Activated CD8-positive, alpha-beta T cell treated with anti-CD3 and anti-CD28 coated beads, Interleukin-2, amount 10 ng/mL, durations not matched to agents 7 days and 5 days (primary cell): ENCODE measurements at regions not wholly inside any gene's neighbourhood (a gene's known extent, or its start where the extent isn't known, plus 50 kb on each side); places are given as distances from the start of the nearest gene placed in this dataset.
A peak's percentile ranks its signal among the peaks of the same experiment; 100 is the strongest.

Experiments
- ATAC-seq: fragments of 150-1000 bp; cut with Tn5 transposase; one replicate; pipeline ENCODE4 v1.10.0; 2021; ENCODE audit warnings: moderate library complexity
- CTCF ChIA-PET: fragments of 350-600 bp; sonication (Branson Sonifier 250); formaldehyde crosslinking; loops from one replicate; lab custom pipeline; 2021; ENCODE audit warnings: antibody characterized with exemption; lab: Charles Lee
- POLR2A ChIA-PET: fragments of 350-600 bp; sonication (Branson Sonifier 250); formaldehyde crosslinking; loops from one replicate; lab custom pipeline; 2021; ENCODE audit warnings: antibody characterized with exemption; lab: Charles Lee
- DNase-seq: peaks from one replicate; pipeline ENCODE4 v3.0.0-alpha.2; 2020
- H3K27ac Mint-ChIP-seq: one replicate; pipeline ENCODE4 v1.8.0; 2021; ENCODE audit warnings: mild to moderate bottlenecking, mixed read lengths
- H3K27me3 Mint-ChIP-seq: one replicate; pipeline ENCODE4 v1.8.0; 2021; ENCODE audit warnings: low read depth, mixed read lengths
- H3K36me3 Mint-ChIP-seq: one replicate; pipeline ENCODE4 v1.8.0; 2021; ENCODE audit warnings: low read depth, mixed read lengths
- H3K4me1 Mint-ChIP-seq: one replicate; pipeline ENCODE4 v1.8.0; 2021; ENCODE audit warnings: low read depth, mixed read lengths
- H3K4me3 Mint-ChIP-seq: one replicate; pipeline ENCODE4 v1.8.0; 2021; ENCODE audit warnings: mild to moderate bottlenecking, mixed read lengths
- H3K9me3 Mint-ChIP-seq: one replicate; pipeline ENCODE4 v1.8.0; 2022; ENCODE audit warnings: mixed read lengths; ENCODE audit not compliant: insufficient read depth

DNA sequence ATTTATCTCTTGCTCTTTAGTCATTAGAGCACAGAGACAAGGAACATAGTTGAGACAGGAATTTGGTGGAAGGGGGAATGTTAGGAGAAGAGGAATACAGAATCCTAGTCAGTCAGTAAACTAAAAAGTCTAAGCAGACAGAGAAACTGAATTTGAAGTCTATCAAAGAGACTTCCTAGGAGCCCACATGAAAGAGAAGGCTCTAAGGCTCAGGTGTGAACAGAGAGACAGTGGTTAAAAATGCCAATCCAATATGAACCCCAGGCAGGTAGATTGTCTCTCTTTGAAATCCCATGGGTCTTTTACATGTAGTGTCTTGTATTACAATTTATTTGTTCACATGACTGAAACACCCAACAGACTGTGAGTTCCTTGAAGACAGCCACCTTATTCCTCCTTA lies 77.8 kb upstream of the NFKB1 start:
- Mint-ChIP-seq H3K9me3 (no peaks in the 10 kb centered on the region), H3K4me3 (no peak overlapping the region), H3K27me3 (peaks cover 2% of the 10 kb centered on the region), H3K4me1 (peaks cover 7% of the 10 kb centered on the region), H3K27ac (no peak overlapping the region), H3K36me3 (no peaks in the 10 kb centered on the region)
- CTCF ChIA-PET, result no interaction called here
- POLR2A ChIA-PET, result interaction anchor here (1.8 kb wide), 1 partner anchor 79 kb away, joined by 6 read pairs; the partner anchor contains the start of gene SLC39A8
- ATAC-seq, result no peak
- no peak for DNase-seq

DNA sequence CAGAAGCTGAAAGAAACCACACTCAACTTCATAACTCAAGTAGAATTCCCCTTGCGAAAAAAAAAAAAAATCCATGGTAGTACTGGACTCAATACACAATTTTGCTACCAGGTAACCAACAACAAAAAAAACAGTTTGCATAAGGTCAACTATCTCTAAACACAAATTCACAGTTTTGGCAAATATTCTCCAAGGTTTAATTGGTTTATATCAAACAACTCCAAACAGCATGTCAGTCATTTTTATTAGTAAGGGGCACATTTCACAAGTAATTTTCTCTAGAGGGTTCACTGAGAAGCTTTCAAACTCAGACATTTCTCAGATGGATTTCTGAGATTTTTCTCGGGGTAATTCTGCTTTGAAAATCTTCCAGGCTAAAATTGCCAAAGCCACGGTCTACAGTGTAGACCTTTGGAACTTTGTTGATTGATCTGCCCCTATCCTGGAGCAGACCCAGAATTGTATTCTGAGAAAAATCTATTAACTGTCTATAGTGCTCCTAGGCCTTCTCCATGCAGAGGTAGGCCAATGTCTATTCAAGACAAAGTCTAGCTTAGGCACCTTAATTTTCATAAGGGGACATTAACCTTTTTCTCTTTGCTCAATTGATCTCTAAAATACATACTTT lies 73.7 kb upstream of the NFKB1 start:
- POLR2A ChIA-PET, result interaction anchor here (1.7 kb wide), 1 partner anchor 83 kb away, joined by 4 read pairs; the partner anchor contains the start of gene SLC39A8
- Mint-ChIP-seq H3K36me3 (peaks cover 7% of the 10 kb centered on the region), H3K27me3 (no peaks in the 10 kb centered on the region), H3K4me1 (peaks cover 22% of the 10 kb centered on the region), H3K4me3 (no peak overlapping the region), H3K27ac (no peak overlapping the region), H3K9me3 (no peaks in the 10 kb centered on the region)
- CTCF ChIA-PET, result interaction anchor here (1.1 to 1.5 kb wide), 4 partner anchors 21 to 193 kb away, joined by 3 to 4 read pairs (median 3); no protein-coding TSS in a partner anchor
- DNase-seq, result no peak
- no peak for ATAC-seq

DNA sequence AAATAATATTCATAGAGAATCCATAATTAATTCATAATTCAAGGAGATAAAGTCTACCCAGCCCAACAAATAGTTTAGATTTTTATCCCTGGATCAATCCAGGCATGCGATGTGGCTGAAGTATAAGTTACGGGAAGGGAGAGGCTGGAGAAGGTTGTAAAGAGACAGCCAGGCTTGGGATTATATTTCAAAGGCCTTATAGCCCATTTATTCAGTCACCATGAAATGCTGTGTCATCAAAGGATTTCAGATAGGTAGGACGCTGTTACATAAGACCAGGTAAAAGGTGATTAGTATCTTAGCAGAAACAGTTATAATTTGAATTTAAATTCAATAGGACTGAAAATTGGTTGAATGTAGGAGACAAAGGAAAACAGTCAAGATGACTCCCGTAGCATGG lies 73.0 kb upstream of the NFKB1 start:
- ChIA-PET CTCF (interaction anchor here (1.1 to 1.5 kb wide), 5 partner anchors 8 to 192 kb away, joined by 3 to 4 read pairs (median 3); no protein-coding TSS in a partner anchor), POLR2A (interaction anchor here (1.7 kb wide), 1 partner anchor 83 kb away, joined by 4 read pairs; the partner anchor contains the start of gene SLC39A8)
- no peak overlapping the region for H3K4me3 Mint-ChIP-seq
- H3K9me3 Mint-ChIP-seq, result no peaks in the 10 kb centered on the region
- H3K4me1 Mint-ChIP-seq, result peaks cover 21% of the 10 kb centered on the region
- DNase-seq, result no peak
- no peak for ATAC-seq
- peaks cover 7% of the 10 kb centered on the region for H3K36me3 Mint-ChIP-seq
- no peaks in the 10 kb centered on the region for H3K27me3 Mint-ChIP-seq
- H3K27ac Mint-ChIP-seq, result no peak overlapping the region

- Mint-ChIP-seq H3K4me3 (no peak overlapping the region), H3K27me3 (peaks cover 2% of the 10 kb centered on the region), H3K9me3 (peaks cover 2% of the 10 kb centered on the region), H3K27ac (no peak overlapping the region), H3K36me3 (peaks cover 9% of the 10 kb centered on the region), H3K4me1 (peaks cover 15% of the 10 kb centered on the region)
- POLR2A ChIA-PET, result interaction anchor here (1.8 to 2.2 kb wide), 2 partner anchors 85 to 99 kb away, joined by 5 to 9 read pairs; partner anchors contain the start of gene SLC39A8
- ATAC-seq, result no peak
- CTCF ChIA-PET, result interaction anchor here (1.1 to 2.6 kb wide), 7 partner anchors 9 to 670 kb away, joined by 3 to 24 read pairs (median 7); partner anchors contain the start of genes BDH2 and SLC39A8
- DNase-seq, result no peak
Observed at GRCh38 chr4:102429553-102429952, 71.6 kb upstream of the NFKB1 start.

GRCh38 chr4:102430461-102430910 lies 70.7 kb upstream of the NFKB1 start:
- Mint-ChIP-seq H3K27ac (peak overlapping the region; percentile 89), H3K27me3 (peaks cover 2% of the 10 kb centered on the region), H3K4me3 (peak overlapping the region; percentile 88), H3K4me1 (peaks cover 15% of the 10 kb centered on the region), H3K36me3 (peaks cover 11% of the 10 kb centered on the region), H3K9me3 (peaks cover 5% of the 10 kb centered on the region)
- ChIA-PET POLR2A (interaction anchor here (1.1 to 2.2 kb wide), 3 partner anchors 86 to 397 kb away, joined by 5 to 9 read pairs (median 5); partner anchors contain the start of genes SLC39A8 and UBE2D3), CTCF (interaction anchor here (0.6 to 3.5 kb wide), 35 partner anchors 9 to 806 kb away, joined by 3 to 24 read pairs (median 4); partner anchors contain the start of genes BDH2, MANBA and SLC39A8)
- peak; percentile 4 for ATAC-seq
- no peak for DNase-seq

- Mint-ChIP-seq H3K27ac (no peak overlapping the region), H3K9me3 (peaks cover 5% of the 10 kb centered on the region), H3K27me3 (peaks cover 2% of the 10 kb centered on the region), H3K4me1 (peaks cover 15% of the 10 kb centered on the region), H3K36me3 (peaks cover 11% of the 10 kb centered on the region), H3K4me3 (peak overlapping the region; percentile 88)
- ATAC-seq, result no peak
- no peak for DNase-seq
- CTCF ChIA-PET, result interaction anchor here (0.9 to 3.5 kb wide), 16 partner anchors 10 to 668 kb away, joined by 3 to 24 read pairs (median 4); partner anchors contain the start of genes BDH2, CISD2 and SLC39A8
- POLR2A ChIA-PET, result interaction anchor here (0.6 to 2.2 kb wide), 3 partner anchors 97 to 396 kb away, joined by 3 to 5 read pairs (median 5); partner anchors contain the start of gene UBE2D3
Observed at GRCh38 chr4:102431608-102431961, 69.6 kb upstream of the NFKB1 start.

DNA sequence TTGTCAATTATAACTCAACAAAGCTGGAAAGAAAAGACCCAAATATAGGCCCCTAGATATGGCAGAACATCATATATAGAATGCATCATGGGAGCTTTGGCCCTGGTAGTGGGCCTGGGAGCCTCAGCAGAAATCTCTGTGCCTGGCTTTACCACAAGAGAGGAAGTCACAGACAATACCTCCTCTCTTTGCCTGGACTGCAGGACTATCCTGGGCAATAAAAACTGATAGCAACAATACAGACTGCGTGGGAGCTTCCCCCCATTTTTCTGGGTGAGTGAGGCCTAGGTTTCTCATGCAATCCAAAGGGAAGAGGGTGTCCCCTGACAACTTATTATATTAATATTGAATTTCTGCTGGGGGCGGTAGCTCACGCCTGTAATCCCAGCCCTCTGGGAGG lies 64.0 kb upstream of the NFKB1 start:
- no peak overlapping the region for H3K4me3 Mint-ChIP-seq
- H3K27me3 Mint-ChIP-seq, result peaks cover 5% of the 10 kb centered on the region
- POLR2A ChIA-PET, result no interaction called here
- peaks cover 4% of the 10 kb centered on the region for H3K36me3 Mint-ChIP-seq
- H3K4me1 Mint-ChIP-seq, result peaks cover 9% of the 10 kb centered on the region
- no peak overlapping the region for H3K27ac Mint-ChIP-seq
- ATAC-seq, result no peak
- peaks cover 5% of the 10 kb centered on the region for H3K9me3 Mint-ChIP-seq
- CTCF ChIA-PET, result interaction anchor here (0.6 to 2.9 kb wide), 3 partner anchors 11 to 189 kb away, joined by 3 to 7 read pairs (median 6); no protein-coding TSS in a partner anchor
- DNase-seq, result no peak

- ChIA-PET CTCF (interaction anchor here (1.4 to 2.9 kb wide), 2 partner anchors 8 to 187 kb away, joined by 4 to 7 read pairs; no protein-coding TSS in a partner anchor), POLR2A (no interaction called here)
- ATAC-seq, result no peak
- Mint-ChIP-seq H3K27ac (no peak overlapping the region), H3K36me3 (peaks cover 4% of the 10 kb centered on the region), H3K4me3 (no peak overlapping the region), H3K4me1 (peaks cover 8% of the 10 kb centered on the region), H3K9me3 (peaks cover 5% of the 10 kb centered on the region), H3K27me3 (peaks cover 5% of the 10 kb centered on the region)
- no peak for DNase-seq
Observed at GRCh38 chr4:102438396-102439235, 62.5 kb upstream of the NFKB1 start.

DNA sequence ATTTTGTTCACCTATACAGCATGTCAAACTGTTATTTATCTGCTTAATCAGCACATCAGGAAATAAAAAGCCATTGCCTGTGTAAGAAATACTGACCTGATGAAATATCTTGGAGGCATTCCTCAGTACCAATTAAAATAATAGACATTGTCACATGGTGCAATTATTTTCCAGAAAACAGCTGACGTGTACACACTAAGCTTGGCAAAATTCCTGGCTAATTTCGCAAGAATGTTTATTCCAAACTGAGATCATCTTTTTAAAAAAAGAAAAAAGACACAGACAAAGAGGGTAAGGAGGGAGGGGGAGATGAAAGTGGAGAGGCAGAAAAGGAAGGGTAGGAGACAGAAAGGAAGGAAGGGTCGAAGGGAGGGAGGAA lies 61.9 kb upstream of the NFKB1 start:
- H3K4me3 Mint-ChIP-seq, result no peak overlapping the region
- peaks cover 5% of the 10 kb centered on the region for H3K9me3 Mint-ChIP-seq
- peaks cover 3% of the 10 kb centered on the region for H3K27me3 Mint-ChIP-seq
- peaks cover 4% of the 10 kb centered on the region for H3K36me3 Mint-ChIP-seq
- no peak for ATAC-seq
- no peak overlapping the region for H3K27ac Mint-ChIP-seq
- peaks cover 10% of the 10 kb centered on the region for H3K4me1 Mint-ChIP-seq
- no peak for DNase-seq
- ChIA-PET CTCF (interaction anchor here (1.4 to 2.9 kb wide), 2 partner anchors 9 to 187 kb away, joined by 4 to 7 read pairs; no protein-coding TSS in a partner anchor), POLR2A (no interaction called here)

GRCh38 chr4:102439812-102440211 lies 61.3 kb upstream of the NFKB1 start:
- no peak overlapping the region for H3K4me3 Mint-ChIP-seq
- ATAC-seq (no peak), DNase-seq (no peak)
- peaks cover 5% of the 10 kb centered on the region for H3K27me3 Mint-ChIP-seq
- peaks cover 10% of the 10 kb centered on the region for H3K4me1 Mint-ChIP-seq
- peaks cover under 1% of the 10 kb centered on the region for H3K9me3 Mint-ChIP-seq
- ChIA-PET POLR2A (no interaction called here), CTCF (interaction anchor here (1.4 to 2.9 kb wide), 2 partner anchors 9 to 186 kb away, joined by 4 to 7 read pairs; no protein-coding TSS in a partner anchor)
- H3K36me3 Mint-ChIP-seq, result no peaks in the 10 kb centered on the region
- H3K27ac Mint-ChIP-seq, result no peak overlapping the region

- ATAC-seq, result no peak
- POLR2A ChIA-PET, result no interaction called here
- peaks cover 7% of the 10 kb centered on the region for H3K27me3 Mint-ChIP-seq
Observed at GRCh38 chr4:102440498-102440897, 60.7 kb upstream of the NFKB1 start.

More at GRCh38 chr4:102440498-102440897, 60.7 kb upstream of the NFKB1 start:
- H3K27ac Mint-ChIP-seq, result no peak overlapping the region
- H3K9me3 Mint-ChIP-seq, result no peaks in the 10 kb centered on the region
- CTCF ChIA-PET, result no interaction called here
- DNase-seq, result no peak
- no peak overlapping the region for H3K4me3 Mint-ChIP-seq
- no peaks in the 10 kb centered on the region for H3K36me3 Mint-ChIP-seq
- peaks cover 10% of the 10 kb centered on the region for H3K4me1 Mint-ChIP-seq
